A673 (cell line): ENCODE measurements at regions not wholly inside any gene's neighbourhood (a gene's known extent, or its start where the extent isn't known, plus 50 kb on each side); places are given as distances from the start of the nearest gene placed in this dataset.

ENCODE experiments used
- BruUV-seq: library from RNA; stranded (reverse); fragments of 400-500 nt; replicated peaks from 2 replicates; lab custom pipeline; 2021; lab: Mats Ljungman, UMichigan
- CTCF ChIA-PET: fragments of 300-600 bp; sonication (Branson Sonifier 250); formaldehyde crosslinking; loops from one replicate; lab custom pipeline; 2022; ENCODE audit warnings: antibody characterized with exemption; lab: Charles Lee
- POLR2A ChIA-PET: fragments of 300-600 bp; sonication (Branson Sonifier 250); formaldehyde crosslinking; loops from one replicate; lab custom pipeline; 2022; ENCODE audit warnings: antibody characterized with exemption; ENCODE audit not compliant: low non-redundant PET; lab: Charles Lee
- DNase-seq: peaks from one replicate; pipeline ENCODE4 v3.0.0-alpha.2; 2015; ENCODE audit warnings: low spot score
- H3K27ac ChIP-seq: fragments of 200-600 bp; sonication (generic); 2 replicates; pipeline ENCODE4 v1.5.1; 2016; ENCODE audit warnings: mixed run types, low read depth, mild to moderate bottlenecking, mixed read lengths, antibody characterized with exemption, low read length; ENCODE audit not compliant: poor library complexity, severe bottlenecking
- H3K27me3 ChIP-seq: fragments of 200-600 bp; sonication (generic); replicated peaks from 2 replicates; pipeline ENCODE4 v1.6.1; 2017; ENCODE audit warnings: mixed run types, low read depth, mild to moderate bottlenecking, mixed read lengths, antibody characterized with exemption, low read length; ENCODE audit not compliant: insufficient read depth, poor library complexity
- H3K36me3 ChIP-seq: fragments of 200-600 bp; sonication (generic); 2 replicates; pipeline ENCODE4 v1.6.1; 2016; ENCODE audit warnings: mixed run types, mild to moderate bottlenecking, mixed read lengths, antibody characterized with exemption, low read length; ENCODE audit not compliant: insufficient read depth, poor library complexity, severe bottlenecking
- H3K4me1 ChIP-seq: fragments of 200-600 bp; sonication (generic); 2 replicates; pipeline ENCODE4 v1.6.1; 2017; ENCODE audit warnings: mixed run types, mild to moderate bottlenecking, mixed read lengths, antibody characterized with exemption, low read length; ENCODE audit not compliant: insufficient read depth, poor library complexity, severe bottlenecking
- H3K4me3 ChIP-seq: fragments of 200-600 bp; sonication (generic); 2 replicates; pipeline ENCODE4 v1.5.1; 2016; ENCODE audit warnings: low read depth, mixed run types, mild to moderate bottlenecking, mixed read lengths, low read length; ENCODE audit not compliant: poor library complexity, severe bottlenecking
- H3K9me3 ChIP-seq: fragments of 200-600 bp; sonication (generic); 2 replicates; pipeline ENCODE4 v1.6.1; 2016; ENCODE audit warnings: mixed run types, low read depth, mild to moderate bottlenecking, mixed read lengths, antibody characterized with exemption, low read length; ENCODE audit not compliant: poor library complexity, severe bottlenecking
- EZH2 ChIP-seq: fragments of 200-600 bp; sonication (generic); IDR thresholded peaks from 2 replicates; pipeline ENCODE4 v1.6.1; 2017; ENCODE audit warnings: borderline replicate concordance, low read depth, mild to moderate bottlenecking, mixed read lengths, antibody characterized with exemption, low read length; ENCODE audit not compliant: poor library complexity, severe bottlenecking
- intact Hi-C: fragments of 100-400 bp; cut with micrococcal nuclease; formaldehyde crosslinking; loops from one replicate; pipeline ENCODE4 v1.10.0; 2022; ENCODE audit not compliant: unreplicated experiment
- TF ChIP-seq, protein P1 (sequence below): fragments of 300-800, 200-600 bp; sonication (generic); conservative IDR thresholded peaks from 2 replicates; pipeline ENCODE4 v1.5.1; 2017; ENCODE audit warnings: low read depth, mild to moderate bottlenecking, antibody characterized with exemption, low read length, moderate library complexity, mixed read lengths

DNA sequence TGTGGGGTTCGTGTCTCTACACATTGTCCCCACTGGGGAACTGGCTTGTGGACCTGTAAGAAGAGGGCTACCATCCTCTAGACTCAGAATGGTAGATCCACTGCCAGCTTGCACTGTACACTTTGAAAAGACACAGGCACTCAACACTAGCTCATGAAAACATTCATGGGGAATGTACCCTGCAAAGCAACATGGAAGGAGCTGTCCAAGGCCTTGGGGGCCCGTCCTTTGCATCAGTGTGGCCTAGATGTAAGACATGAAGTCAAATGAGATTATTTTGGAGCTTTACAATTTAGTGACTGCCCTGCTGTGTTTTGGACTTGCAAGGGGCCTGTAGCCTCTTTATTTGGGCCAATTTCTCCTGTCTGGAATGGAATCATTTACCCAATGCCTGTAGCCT, 399.0 kb upstream of the PCDH15 start:
- CTCF ChIA-PET = no interaction called here
- POLR2A ChIA-PET = no interaction called here
- H3K27ac ChIP-seq = no peak overlapping the region
- no TSS peak for BruUV-seq
- no peaks in the 10 kb centered on the region for H3K27me3 ChIP-seq
- TF ChIP-seq EZH2 = no peak
- TF ChIP-seq, protein P1, sequence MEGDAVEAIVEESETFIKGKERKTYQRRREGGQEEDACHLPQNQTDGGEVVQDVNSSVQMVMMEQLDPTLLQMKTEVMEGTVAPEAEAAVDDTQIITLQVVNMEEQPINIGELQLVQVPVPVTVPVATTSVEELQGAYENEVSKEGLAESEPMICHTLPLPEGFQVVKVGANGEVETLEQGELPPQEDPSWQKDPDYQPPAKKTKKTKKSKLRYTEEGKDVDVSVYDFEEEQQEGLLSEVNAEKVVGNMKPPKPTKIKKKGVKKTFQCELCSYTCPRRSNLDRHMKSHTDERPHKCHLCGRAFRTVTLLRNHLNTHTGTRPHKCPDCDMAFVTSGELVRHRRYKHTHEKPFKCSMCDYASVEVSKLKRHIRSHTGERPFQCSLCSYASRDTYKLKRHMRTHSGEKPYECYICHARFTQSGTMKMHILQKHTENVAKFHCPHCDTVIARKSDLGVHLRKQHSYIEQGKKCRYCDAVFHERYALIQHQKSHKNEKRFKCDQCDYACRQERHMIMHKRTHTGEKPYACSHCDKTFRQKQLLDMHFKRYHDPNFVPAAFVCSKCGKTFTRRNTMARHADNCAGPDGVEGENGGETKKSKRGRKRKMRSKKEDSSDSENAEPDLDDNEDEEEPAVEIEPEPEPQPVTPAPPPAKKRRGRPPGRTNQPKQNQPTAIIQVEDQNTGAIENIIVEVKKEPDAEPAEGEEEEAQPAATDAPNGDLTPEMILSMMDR = no peak
- no peaks in the 10 kb centered on the region for H3K4me1 ChIP-seq
- no peak for DNase-seq
- H3K36me3 ChIP-seq = no peaks in the 10 kb centered on the region
- intact Hi-C loops = no loop called here
- no peaks in the 10 kb centered on the region for H3K9me3 ChIP-seq
- H3K4me3 ChIP-seq = no peak overlapping the region

DNA sequence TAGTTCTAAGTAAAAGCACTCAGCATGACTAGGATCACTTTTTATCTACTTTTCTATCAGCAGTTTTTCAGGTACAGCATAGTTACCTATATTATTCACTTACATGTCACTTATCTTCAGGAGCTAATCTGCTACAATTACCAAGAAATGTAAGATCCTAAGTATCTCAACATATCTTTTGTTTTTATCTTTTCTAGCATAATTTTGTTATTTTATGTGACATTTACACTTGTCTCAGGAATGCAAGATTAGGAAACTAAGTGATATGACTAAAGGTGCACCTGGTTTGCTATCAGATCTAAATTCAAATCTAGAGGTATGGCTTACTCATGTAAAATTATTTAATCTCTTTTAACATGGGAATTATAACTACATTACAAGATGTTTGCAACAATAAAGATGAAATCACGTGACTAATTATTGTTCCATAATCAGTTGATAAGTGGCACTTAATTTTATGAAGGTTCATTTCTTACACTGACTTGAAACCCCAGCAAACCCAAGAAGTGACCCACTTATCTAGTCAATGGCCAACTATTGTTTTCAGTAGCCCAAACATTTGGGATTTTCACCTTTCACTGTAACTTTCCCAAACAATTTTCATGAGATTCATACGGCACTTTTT, 390.3 kb upstream of the PCDH15 start:
- H3K27me3 ChIP-seq = no peaks in the 10 kb centered on the region
- DNase-seq = no peak
- CTCF ChIA-PET = no interaction called here
- POLR2A ChIA-PET = no interaction called here
- TF ChIP-seq, protein P1 = no peak
- no peak for TF ChIP-seq EZH2
- H3K9me3 ChIP-seq = no peaks in the 10 kb centered on the region
- H3K27ac ChIP-seq = no peak overlapping the region
- no peaks in the 10 kb centered on the region for H3K36me3 ChIP-seq
- H3K4me3 ChIP-seq = no peak overlapping the region
- no TSS peak for BruUV-seq
- intact Hi-C loops = no loop called here
- H3K4me1 ChIP-seq = no peaks in the 10 kb centered on the region

DNA sequence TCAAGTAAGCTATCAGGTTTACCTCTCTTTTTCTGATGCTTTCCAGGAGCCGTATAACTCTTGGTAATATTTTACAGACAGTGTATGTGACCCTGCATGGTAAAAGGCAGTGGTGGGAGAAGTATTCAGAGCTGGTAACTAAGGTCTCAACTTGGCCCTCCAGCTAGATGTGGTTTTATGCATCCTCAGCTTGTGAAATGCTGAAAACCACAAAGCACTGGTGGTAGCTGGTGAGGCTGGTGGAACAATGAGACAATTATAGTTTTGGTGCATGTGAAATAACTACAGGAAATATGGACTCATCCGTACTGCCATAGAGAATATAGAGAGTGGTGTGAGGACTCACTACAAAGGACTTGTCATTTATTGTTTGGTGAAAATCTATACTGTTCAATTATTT, 383.0 kb upstream of the PCDH15 start:
- ChIA-PET POLR2A (interaction anchor here (0.6 kb wide), 1 partner anchor 13 kb away, joined by 4 read pairs; no protein-coding TSS in a partner anchor), CTCF (no interaction called here)
- Histone ChIP-seq H3K27ac (no peak overlapping the region), H3K4me1 (no peaks in the 10 kb centered on the region), H3K4me3 (no peak overlapping the region), H3K27me3 (no peaks in the 10 kb centered on the region), H3K36me3 (no peaks in the 10 kb centered on the region), H3K9me3 (no peaks in the 10 kb centered on the region)
- no TSS peak for BruUV-seq
- intact Hi-C loops = no loop called here
- TF ChIP-seq, protein P1 = no peak
- TF ChIP-seq EZH2 = no peak
- no peak for DNase-seq
